ENCODE measurements at regions not wholly inside any gene's neighbourhood (a gene's known extent, or its start where the extent isn't known, plus 50 kb on each side); places are given as distances from the start of the nearest gene placed in this dataset.

DNA sequence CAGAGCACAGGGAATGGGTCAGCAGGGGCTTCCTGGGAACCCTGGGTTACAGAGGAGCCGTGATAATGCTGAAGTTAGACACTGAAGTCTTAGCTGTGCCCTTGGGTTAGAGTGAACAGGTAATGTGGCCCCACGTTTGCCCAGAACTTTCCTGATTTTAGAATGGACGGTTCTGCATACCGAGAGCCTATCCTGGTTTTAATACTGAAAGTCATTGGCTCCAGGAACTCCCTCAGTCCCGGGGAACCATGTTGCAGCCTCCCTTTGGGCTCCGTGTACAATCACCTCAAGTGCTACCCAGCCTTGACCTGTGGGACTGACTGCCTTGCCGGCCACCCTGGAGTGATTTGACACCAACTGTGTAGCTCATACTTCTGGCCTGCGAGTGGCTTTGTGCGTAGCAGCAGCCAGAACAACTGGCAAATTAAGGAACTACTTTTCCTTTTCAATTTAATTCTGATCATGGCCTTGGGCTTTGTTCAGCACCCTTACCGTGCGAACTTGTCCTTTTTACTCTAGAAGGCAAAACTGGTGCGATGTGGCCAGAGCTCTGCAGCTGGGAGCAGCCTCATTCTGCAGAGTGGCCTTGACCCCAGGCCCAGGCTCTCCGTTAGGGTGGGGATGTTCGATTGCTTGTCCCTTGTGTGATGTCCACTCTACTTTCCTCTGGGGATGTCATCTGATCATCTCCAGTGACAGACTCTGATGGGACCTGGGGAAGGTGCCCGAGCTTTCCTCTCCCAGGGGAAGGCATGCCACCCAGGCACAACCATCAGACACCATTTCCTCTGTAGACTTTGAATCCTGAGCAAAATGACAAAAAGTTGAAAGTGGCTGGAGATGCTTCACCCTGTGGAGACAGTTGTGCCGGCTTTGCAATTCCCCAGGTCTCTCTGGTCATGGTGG is 265.9 kb downstream of the GLRX3 start:
- no peak for DNase-seq (ENCODE audit: low spot score)

DNA sequence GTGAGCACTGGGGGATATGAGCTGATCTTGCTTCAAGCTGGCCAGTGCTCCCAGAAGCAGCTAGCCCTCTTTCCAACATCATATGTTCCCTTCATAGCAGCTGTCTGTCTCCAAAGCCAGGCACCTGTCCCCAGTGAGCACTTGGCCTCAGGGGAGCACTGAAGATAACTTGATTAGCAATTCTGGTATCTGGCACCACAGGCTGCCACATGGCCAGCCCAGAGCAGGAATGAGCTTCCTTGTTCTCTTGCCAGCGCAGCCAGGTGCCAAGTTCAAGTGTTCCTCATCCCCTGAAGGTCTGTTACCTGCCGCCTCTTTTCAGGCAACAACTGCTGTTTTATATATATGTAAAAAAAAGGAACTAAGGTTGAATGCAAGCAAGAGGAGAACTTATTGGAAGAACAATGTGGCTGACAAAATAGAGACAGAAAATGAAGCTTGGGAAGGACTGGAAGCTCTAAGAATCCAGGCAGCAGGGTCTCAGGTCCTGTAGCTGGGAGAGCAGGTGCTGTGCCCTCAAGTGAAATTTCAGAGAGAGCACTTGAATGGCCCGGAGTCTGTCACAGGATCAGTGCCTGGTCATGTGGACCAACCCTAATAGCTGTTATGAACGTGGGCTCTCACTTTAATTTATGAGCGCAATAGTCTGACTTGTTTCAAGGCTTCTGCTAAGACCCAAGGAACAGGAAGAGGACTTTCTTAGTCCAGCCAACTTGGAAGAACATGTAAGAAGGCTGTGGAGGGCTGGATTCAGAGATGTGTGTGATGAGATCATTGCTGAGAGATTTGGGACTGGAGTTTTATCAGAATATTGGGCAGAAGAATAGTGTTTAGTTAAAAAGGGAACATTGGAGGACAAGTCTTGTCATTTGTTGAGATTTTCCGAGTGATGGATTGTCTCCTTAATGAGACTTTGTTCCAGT is 267.2 kb downstream of the GLRX3 start:
- DNase-seq (ENCODE audit: low spot score) = no peak

DNA sequence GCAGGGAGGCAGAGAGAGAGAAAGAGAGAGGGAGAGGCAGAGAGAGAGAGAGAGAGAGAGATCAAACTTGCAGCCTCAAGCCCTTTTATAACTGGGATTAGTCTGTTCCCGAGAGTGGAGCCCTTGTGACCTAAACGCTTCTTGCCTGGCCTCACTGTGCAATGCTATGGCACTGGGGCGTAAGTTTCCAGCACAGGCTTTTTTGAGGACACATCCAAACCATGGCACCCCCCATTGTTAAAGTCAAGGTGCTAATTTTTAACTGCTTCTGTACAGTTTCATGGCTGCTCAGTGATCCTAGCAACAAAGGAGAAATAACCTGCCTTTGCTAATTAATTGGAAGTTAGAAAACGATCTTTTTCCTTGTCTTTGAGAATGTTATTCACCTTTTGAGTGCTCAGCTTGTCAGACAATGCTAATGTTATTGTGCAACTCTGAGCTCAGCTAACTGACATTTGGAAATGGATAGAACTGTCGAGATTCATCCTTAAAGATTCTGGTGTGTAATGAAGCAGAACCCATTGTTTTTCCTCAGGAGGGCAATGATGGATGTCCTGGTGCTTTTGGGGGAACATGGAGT is 268.4 kb downstream of the GLRX3 start:
- no peak for DNase-seq (ENCODE audit: low spot score)

DNA sequence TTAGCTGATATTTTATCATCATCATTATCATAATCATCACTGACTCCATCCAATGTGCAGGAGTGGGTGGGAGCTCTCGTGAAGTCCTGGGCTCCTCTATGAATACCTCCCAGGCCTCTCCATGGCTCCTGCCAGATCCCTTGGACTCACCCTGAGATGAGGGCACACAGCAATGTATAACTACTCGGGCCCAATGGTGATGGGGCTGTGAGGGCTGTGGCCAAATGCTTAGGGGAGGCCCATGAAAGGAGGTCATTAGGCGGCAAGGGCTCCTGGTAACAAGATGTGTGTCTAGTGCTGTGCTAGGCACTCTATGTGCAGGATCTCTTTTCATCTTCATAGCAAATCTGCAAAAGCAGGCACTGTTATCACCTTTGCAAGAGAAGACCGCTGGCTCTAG is 270.9 kb downstream of the GLRX3 start:
- DNase-seq (ENCODE audit: low spot score) = no peak

DNA sequence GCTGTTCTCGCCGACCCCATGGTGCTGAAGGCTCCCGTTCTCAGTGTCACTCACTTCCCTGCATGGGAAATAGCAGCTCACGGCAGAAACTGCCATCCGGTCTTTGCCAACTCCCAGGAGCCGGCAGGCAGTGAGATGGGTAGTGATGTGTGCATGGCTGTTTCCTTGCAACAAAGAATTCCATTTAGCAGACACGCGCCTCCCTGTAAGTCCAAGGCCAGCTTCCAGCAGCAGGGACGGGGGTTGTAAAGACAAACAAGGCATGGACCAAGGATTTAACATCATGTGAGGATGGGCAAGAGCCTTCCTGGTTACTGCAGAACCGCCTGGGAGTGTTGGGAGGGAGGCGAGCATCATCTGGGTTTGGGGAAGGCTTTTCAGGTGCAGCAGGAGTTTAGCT is 273.1 kb downstream of the GLRX3 start:
- DNase-seq (ENCODE audit: low spot score) = no peak

DNA sequence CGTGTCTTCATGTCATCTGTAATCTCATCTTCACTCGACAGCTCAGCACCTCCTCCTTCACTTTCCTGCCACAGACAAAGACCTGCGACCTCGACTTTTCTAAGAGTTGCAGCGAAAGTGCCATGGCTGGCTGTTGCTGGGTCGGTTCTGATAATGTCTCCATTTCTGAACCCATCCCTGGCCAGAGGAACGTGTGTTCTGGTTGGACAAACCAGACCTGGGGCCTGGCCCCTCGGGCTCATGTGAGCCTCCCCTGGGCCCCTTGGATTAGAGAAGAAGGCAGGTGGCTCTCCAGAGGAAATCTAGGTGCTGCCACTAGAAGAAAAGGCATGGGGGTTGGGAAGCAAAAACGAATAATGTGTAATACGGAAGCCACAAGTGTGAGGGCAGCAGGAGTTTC is 273.7 kb downstream of the GLRX3 start:
- no peak for DNase-seq (ENCODE audit: low spot score)

DNA sequence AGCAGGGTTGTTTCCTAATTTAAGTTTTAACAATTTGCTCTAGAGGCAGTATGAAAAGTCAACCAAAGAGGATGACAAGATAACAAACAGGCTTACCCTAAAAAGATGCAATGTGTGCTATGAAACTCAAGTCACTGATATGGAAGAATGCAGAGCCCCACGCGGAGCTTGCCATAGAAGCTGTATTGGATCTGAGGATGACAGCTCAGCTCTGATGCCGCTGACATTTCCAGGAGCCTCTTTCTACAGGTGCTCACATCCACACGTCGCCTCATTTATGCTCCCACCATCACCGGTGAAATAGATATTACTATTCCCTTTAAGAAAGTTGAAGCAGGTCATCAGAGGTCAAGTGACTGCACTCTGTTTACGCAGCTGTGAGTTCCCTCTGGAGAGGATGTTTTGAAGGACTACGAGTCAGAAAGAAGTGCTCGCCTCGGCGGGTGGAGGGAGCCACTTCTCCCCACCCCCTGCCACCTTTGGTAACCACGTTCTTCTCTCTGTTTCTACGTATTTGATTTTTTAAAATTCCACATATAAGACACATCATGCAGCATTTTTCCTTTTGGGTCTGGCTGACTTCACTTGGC is 275.4 kb downstream of the GLRX3 start:
- no peak for DNase-seq (ENCODE audit: low spot score)

DNA sequence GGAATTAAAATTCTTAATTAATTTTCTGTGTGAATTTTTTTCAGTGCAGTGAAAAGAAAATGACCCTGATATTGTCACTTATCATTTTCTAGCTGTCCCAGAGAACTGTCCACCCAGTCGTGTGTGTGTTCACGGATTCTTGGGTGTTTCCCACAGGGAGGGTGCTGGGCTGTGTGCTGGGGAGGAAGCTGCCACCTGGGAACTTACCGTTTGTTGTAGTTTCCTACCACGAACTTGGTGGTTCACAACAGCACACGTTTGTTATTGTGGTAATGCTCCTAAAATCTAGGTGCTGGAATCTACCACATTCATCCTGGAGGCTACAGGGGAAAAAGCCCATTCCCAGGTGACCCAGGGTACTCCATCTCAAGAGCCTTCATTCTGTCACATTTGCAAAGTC is 276.1 kb downstream of the GLRX3 start:
- DNase-seq (ENCODE audit: low spot score) = no peak

DNA sequence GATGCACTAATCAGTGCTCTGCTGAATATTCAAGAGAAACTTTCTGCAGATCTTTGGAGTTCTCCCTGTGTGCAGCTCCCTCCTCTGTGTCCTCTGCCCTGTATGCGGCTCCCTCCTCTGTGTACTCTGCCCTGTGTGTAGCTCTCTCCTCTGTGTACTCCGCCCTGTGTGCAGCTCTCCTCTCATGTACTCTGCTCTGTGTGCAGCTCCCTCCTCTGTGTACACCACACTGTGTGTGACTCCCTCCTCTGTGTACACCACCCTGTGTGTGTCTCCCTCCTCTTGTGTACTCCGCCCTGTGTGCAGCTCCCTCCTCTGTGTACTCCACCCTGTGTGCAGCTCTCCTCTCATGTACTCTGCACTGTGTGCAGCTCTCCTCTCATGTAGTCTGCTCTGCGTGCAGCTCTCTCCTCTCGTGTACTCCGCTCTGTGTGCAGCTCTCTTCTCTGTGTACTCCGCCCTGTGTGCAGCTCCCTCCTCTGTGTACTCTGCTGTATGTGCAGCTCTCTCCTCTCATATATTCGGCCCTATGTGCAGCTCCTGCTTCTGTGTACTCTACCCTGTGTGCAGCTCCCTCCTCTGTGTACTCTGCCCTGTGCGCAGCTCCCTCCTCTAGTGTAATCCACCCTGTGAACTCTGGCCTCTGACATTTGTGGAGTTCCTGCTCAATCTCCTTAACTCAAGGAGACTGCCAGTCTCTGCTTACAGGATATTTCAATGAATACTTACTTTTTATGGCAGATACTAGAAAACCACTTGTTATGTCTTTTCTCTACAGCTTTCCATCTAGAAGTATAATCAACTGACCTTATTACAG is 280.4 kb downstream of the GLRX3 start:
- no peak for DNase-seq (ENCODE audit: low spot score)

DNA sequence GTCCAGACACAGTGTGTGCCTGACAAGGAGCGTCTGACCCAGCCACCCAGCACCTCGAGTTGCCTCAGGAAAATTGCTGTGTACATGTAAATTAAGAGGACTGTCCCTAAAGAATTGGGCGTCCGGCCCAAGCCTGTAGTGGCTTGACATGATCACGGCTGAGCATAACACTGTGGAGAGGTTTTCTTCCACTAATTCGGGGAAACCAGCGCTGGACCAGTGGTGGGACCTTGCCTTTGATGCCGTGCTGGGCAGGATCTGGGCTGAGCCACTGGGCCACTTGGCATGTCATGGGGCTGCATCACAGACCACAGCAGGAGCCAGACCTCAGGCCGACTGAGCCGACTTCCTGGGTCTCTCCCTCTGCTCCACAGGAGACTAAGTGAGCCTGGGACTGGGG is 282.5 kb downstream of the GLRX3 start:
- no peak for DNase-seq (ENCODE audit: low spot score)

DNA sequence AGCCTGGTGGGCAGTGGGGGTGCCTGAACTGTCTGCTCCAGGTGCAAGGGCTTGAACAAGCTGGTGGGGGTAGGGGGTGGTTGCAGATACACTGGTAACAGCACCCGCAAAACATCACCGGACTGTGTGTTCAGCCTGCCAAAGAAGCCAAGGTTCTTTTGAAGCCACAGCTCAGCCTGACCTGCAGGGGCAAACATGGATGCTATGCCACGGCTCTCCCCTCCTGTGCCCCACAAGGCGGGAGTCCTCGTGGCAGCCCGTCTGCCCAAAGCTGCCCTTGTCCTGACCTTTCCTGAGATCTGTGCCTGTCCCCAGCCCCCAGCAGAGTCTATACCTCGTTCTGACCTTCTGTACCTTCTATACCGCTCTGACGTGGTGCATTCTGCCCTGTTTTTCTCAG is 285.7 kb downstream of the GLRX3 start:
- no peak for DNase-seq (ENCODE audit: low spot score)

DNA sequence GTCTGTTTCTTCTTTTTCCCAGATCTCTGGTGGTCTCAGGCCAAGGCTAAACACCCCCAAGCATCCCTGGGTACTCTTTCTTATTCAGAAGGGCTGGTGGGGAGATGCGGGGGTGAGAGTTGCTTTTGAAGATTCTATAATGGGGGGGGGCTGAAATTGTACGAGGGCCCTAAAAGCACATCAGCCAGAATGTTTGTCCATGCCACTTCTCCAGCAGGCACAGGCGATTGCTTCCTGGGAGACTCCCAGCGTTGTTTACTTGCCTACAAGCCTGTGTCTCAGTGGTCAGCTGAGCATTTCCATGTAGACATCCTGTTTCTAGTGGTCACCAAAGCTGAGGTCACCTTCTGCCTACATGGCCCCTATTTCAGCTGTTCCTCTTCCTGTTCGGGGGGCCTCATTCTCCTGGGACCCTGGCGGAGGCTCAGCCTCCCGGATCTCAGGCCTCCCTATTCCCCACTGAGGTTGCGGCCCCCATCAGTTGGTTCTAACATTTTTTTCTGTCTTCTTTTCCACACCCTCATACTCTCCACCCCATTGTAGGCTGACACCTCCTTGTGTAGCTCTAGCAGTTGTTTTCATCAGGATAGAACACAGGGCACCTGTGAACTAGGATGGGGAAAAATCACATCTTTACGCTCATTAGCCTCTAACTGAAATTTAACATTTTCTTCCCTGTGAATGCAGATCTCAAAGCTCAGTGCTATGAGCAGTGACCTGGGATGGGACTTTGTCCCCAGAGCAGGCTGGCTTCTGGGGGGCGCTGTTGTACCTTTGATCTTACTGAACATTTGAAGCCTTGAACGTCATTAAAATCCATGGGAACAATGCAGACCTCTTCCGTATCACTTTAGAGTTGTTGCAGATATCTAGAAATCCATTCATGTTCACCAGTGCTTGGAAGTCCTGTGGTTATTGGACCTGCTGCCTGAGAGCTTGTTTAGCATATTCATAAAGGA is 286.5 kb downstream of the GLRX3 start:
- DNase-seq (ENCODE audit: low spot score) = no peak

DNA sequence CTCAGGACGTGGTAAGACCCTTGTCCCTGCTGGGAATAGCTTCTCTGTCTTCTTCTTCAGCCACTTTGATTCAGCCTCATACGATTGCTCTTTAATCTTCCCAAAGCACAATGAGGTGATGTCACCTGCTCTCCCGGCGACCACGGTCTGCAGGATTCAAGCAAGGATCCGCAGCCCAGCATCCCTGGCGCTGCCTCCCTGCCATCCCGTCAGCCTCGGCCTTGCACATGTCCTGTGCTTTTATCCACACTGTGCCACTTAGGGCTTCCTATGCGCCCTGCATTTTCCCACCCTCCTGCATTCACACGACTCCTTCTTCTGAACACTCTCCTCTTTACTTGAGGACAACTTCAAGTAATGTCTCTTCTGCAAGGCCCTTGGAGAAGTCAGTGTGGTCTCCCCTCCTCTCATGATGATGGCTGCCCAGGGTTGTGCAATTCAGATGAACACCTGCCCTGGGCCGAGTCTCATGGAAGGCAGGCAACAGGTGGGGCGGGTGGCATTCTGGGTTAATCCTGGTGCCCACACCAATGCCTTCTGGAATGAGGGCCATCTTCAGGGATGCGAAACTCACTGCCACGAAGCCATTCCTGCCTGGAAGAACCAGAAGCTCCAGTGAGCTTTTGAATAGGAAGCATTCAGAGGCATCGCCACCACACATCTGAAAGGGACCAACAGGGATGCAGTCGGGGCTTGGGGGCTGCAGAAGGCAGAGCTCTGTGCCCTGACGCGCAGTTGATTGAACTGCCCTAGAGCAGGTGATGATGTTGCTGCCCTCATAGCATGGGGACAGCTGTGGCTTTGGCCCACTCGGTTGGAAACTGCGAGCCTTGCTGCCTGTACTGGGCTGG is 287.5 kb downstream of the GLRX3 start:
- no peak for DNase-seq (ENCODE audit: low spot score)

DNA sequence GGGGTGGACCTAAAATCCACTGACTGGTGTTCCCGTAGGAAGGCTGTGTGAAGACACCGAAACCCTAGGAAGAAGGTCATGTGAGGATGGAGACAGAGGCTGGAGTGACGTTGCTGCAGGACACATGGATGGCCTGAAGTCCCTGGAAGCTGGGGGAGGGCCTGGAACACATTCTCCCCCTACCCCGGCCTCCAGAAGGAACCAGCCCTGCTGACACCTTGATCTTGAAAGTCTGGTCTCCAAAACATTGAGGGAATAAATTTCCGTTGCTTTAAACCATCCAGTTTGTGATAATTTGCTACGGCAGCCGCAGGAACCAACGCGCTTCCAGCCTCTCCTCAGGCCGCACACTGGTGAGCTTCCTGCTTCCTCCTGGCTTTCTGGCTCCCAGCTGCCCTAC is 288.2 kb downstream of the GLRX3 start:
- no peak for DNase-seq (ENCODE audit: low spot score)

DNA sequence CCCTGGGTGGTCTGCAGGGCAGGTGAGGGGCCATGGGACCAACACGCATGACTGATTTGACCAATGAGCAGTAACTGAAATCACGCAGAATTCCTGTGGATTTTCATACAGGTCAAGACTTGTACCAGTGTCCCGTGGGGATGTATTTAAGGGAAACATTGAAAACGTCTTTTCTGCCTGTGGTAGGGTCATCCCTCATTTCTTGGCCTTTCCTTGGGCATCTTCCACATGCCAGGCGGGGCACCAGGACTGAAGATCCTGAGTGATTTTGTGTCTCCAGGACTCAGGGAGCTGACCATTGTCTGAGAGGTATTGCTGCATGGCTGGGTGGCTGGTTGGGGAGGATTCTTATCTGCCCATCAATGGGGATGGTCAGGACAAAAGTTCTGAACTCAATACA is 289.0 kb downstream of the GLRX3 start:
- DNase-seq (ENCODE audit: low spot score) = no peak

DNA sequence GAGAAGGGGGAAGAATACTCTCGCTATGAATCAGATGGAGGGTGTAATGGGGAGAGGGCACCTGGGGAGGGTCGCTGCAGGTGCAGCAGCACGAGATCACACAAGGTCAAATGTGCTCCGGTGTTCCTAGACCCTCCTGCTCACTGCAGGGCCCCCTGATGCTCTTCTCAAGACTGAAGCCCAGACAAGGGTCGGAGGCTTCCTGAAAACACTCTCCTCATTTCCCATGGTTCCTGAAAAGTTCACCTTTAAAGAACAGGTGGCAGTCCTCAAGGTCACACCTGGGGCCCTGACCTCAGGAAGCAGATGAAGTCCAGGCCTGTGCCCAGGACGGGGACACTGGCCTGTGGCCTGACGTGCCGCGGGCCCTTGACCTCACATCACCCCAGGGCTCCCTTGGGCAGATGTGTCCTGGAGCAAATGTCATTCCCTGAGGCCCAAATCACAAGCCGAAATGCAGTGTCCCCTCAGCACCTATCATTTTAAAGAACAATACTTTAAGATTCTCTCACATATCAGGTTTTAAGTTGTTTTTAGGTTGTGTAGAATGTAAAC is 289.8 kb downstream of the GLRX3 start:
- DNase-seq (ENCODE audit: low spot score) = no peak

DNA sequence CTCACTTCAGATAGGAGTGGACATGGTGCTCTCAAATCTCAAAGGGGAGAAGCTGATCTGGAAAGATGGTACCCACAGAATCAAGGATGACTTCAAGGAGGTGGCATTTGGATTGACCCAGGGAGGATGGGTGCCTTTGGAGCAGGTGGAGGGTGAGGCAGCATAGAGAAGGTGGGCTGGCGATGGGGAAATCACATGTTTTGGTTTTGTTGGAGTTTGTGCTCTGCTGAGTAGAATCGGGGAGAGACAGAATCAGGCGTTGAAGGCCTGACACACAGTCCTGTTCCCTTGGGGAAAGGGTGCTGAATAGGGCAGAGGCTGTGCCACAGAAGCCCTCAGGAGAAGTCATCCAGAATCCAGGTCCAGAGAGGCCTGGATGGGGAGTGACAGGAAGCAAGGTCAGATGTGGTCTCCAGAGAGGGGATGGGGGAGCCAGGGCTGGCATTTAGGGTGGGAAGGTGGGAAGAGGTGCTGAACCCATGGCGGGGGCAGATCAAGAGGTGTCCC is 291.1 kb downstream of the GLRX3 start:
- DNase-seq (ENCODE audit: low spot score) = no peak

DNA sequence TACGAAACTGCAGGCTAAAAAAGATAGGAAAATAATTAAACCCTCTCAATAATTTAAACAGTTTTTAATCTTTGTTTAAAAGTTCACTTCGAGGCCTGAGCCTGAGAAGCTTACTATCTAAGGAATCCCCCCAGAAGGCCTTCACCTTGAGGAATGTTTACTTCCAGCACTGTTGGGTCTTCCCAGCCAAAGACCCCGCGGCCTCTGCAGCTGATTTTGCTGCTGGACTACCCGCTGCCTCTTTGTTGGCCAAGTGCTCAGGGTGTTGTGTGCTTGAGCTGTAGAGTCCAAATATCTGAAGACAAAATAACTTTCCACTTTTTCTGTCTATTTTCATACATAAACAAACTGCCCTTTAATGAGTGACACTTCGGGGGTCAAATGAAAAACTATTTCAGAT is 292.7 kb downstream of the GLRX3 start:
- DNase-seq (ENCODE audit: low spot score) = no peak

DNA sequence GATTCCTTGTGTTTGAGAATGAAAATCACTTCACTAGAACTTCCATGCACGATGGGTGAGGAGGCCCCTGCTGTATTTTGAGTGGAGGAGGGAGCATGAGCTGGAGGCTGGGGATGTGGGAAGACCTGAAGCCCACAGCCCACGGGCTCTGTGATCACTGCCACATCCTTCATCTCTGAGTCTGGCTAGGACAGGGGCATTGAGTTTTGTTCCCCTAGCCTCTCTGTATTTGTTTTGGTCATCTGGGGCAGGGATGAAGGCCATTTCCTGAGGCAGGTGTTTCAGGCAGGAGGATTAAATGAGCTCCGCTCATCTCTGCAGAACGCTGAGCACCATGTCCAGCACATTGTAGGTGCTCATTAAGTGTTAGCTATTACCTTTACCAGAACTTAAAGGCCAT is 293.6 kb downstream of the GLRX3 start:
- no peak for DNase-seq (ENCODE audit: low spot score)

Measured in activated CD4-positive, alpha-beta T cell treated with anti-CD3 and anti-CD28 coated beads, Interleukin-2, Interleukin-4, amounts not matched to agents 100 ng/mL and 50 ng/mL, durations not matched to agents 16 hours and 8 hours (primary cell).